Astrocyte of the cerebellum (primary cell): ENCODE measurements at regions not wholly inside any gene's neighbourhood (a gene's known extent, or its start where the extent isn't known, plus 50 kb on each side); places are given as distances from the start of the nearest gene placed in this dataset.
A peak's percentile ranks its signal among the peaks of the same experiment; 100 is the strongest.

Experiments used
- DNase-seq: peaks from one replicate; pipeline ENCODE4 v3.0.0-alpha.2; 2011; ENCODE audit warnings: low read depth
- H3K4me3 ChIP-seq: 2 replicates; pipeline ENCODE4 v1.5.1; 2011; ENCODE audit warnings: mild to moderate bottlenecking, low read depth, low read length, moderate library complexity
- CTCF ChIP-seq: IDR thresholded peaks from 2 replicates; pipeline ENCODE4 v1.5.1; 2012; ENCODE audit warnings: low read length, low read depth, moderate library complexity, mild to moderate bottlenecking; ENCODE audit errors: missing control alignments
- in situ Hi-C: cut with HindIII; loops from 2 replicates; pipeline ENCODE4 v1.10.0; 2017; ENCODE audit warnings: low sequenced_read_pairs

GRCh38 chr4:14906805-14907204, 95.5 kb upstream of the CPEB2 start:
- DNase-seq, result no peak
- no peak for TF ChIP-seq CTCF

GRCh38 chr4:14908635-14909034, 93.6 kb upstream of the CPEB2 start:
- no peak for TF ChIP-seq CTCF
- peak; percentile 29 for DNase-seq
- in situ Hi-C loops, result no loop called here

More at GRCh38 chr4:14906805-14907204, 95.5 kb upstream of the CPEB2 start:
- in situ Hi-C loops, result no loop called here
- no peak overlapping the region for H3K4me3 ChIP-seq

GRCh38 chr4:14910411-14910810, 91.9 kb upstream of the CPEB2 start:
- DNase-seq, result no peak
- in situ Hi-C loops, result no loop called here
- H3K4me3 ChIP-seq, result no peak overlapping the region
- no peak for TF ChIP-seq CTCF

More at GRCh38 chr4:14908635-14909034, 93.6 kb upstream of the CPEB2 start:
- no peak overlapping the region for H3K4me3 ChIP-seq

GRCh38 chr4:14912426-14912825, 89.9 kb upstream of the CPEB2 start:
- no peak for TF ChIP-seq CTCF
- DNase-seq, result no peak
- in situ Hi-C loops, result no loop called here
- H3K4me3 ChIP-seq, result no peak overlapping the region

GRCh38 chr4:14915018-14915417, 87.3 kb upstream of the CPEB2 start:
- TF ChIP-seq CTCF, result no peak
- in situ Hi-C loops, result no loop called here
- H3K4me3 ChIP-seq, result no peak overlapping the region
- DNase-seq, result no peak

GRCh38 chr4:14916554-14917297, 85.6 kb upstream of the CPEB2 start:
- in situ Hi-C loops, result no loop called here
- peak; percentile 26 for DNase-seq
- no peak overlapping the region for H3K4me3 ChIP-seq
- no peak for TF ChIP-seq CTCF
